Lung (tissue), 11 donors: ENCODE measurements at regions not wholly inside any gene's neighbourhood (a gene's known extent, or its start where the extent isn't known, plus 50 kb on each side); places are given as distances from the start of the nearest gene placed in this dataset.

Experiments
- ATAC-seq: fragments of 200-7000 bp; cut with Tn5 transposase; one replicate; pipeline ENCODE4 v1.9.1; 2020; ENCODE audit warnings: moderate number of reproducible peaks; ENCODE audit not compliant: insufficient read depth, low FRiP score
- DNase-seq, 3 donors: peaks; one replicate each; pipeline ENCODE4 v3.0.0-alpha.2; 2013 to 2017
- H3K27ac ChIP-seq, 2 donors: one replicate each; pipeline ENCODE4 v1.5.1; 2013; ENCODE audit warnings: mild to moderate bottlenecking in 2 of 2, moderate library complexity in 2 of 2, control low read depth in 1 of 2, inconsistent platforms in 1 of 2, low read depth in 1 of 2, low read length in 1 of 2
- H3K27me3 ChIP-seq, 3 donors: one replicate each; pipeline ENCODE4 v1.5.1; 2013; ENCODE audit warnings: low read length in 2 of 3; ENCODE audit not compliant: control insufficient read depth in 3 of 3, insufficient read depth in 3 of 3
- H3K36me3 ChIP-seq, 4 donors: one replicate each; pipeline ENCODE4 v1.5.1; 2013; ENCODE audit warnings: low read length in 4 of 4, mild to moderate bottlenecking in 1 of 4, moderate library complexity in 1 of 4; ENCODE audit not compliant: control insufficient read depth in 4 of 4, insufficient read depth in 4 of 4
- H3K4me1 ChIP-seq, 5 donors: one replicate each; pipeline ENCODE4 v1.5.1; 2013; ENCODE audit warnings: low read length in 5 of 5, mild to moderate bottlenecking in 2 of 5, moderate library complexity in 1 of 5; ENCODE audit not compliant: control insufficient read depth in 5 of 5, insufficient read depth in 5 of 5
- H3K4me3 ChIP-seq: one replicate; pipeline ENCODE4 v1.5.1; 2013; ENCODE audit warnings: mild to moderate bottlenecking, control low read depth, moderate library complexity
- H3K9ac ChIP-seq, 2 donors: one replicate each; pipeline ENCODE4 v1.5.1; 2013; ENCODE audit warnings: low read length in 2 of 2, control low read depth in 1 of 2; ENCODE audit not compliant: insufficient read depth in 1 of 2
- H3K9me3 ChIP-seq, 4 donors: one replicate each; pipeline ENCODE4 v1.5.1; 2013; ENCODE audit warnings: low read length in 3 of 4, mild to moderate bottlenecking in 1 of 4, moderate library complexity in 1 of 4; ENCODE audit not compliant: control insufficient read depth in 4 of 4, insufficient read depth in 3 of 4
- CTCF ChIP-seq: IDR thresholded peaks from 2 replicates; pipeline ENCODE4 v1.5.1; 2012; ENCODE audit warnings: mild to moderate bottlenecking; ENCODE audit errors: control extremely low read depth, extremely low read depth
- WGBS, 2 donors: extraction: QIAGEN DNeasy Blood & Tissue Kit; methylation state at CpG; one replicate each; pipeline ENCODE4 v1.1.7; 2013; 5-methylcytosine and 5-hydroxymethylcytosine counted together
- donor health status: control.
- donor health status: control.
- donor health status: Bipolar disorder and iron deficiency.
- donor health status: healthy.
- donor health status: DM: yes; HTN: yes; CAD: no.

GRCh38 chrY:7815921-7816320 lies 904.4 kb upstream of the AMELY start:
- no peaks in the 10 kb centered on the region for H3K27me3 ChIP-seq
- no peak overlapping the region for H3K4me3 ChIP-seq
- ATAC-seq, result no peak
- TF ChIP-seq CTCF, result no peak
- H3K9ac ChIP-seq, result no peak overlapping the region
- no peak overlapping the region for H3K27ac ChIP-seq
- no peak for DNase-seq
- no peaks in the 10 kb centered on the region for H3K36me3 ChIP-seq
- no peaks in the 10 kb centered on the region for H3K4me1 ChIP-seq
- no peaks in the 10 kb centered on the region for H3K9me3 ChIP-seq

GRCh38 chrY:7815285-7815684 lies 903.7 kb upstream of the AMELY start:
- Histone ChIP-seq H3K4me1 (no peaks in the 10 kb centered on the region), H3K4me3 (no peak overlapping the region), H3K9ac (no peak overlapping the region), H3K27ac (no peak overlapping the region), H3K36me3 (no peaks in the 10 kb centered on the region), H3K9me3 (no peaks in the 10 kb centered on the region), H3K27me3 (no peaks in the 10 kb centered on the region)
- TF ChIP-seq CTCF, result no peak
- no peak for ATAC-seq
- no peak for DNase-seq
- WGBS, 2 donors, result 100% methylated on average over 1 of the region's 1 CpG; no CpG with 5 or more reads in 1 of the 2 donors

DNA sequence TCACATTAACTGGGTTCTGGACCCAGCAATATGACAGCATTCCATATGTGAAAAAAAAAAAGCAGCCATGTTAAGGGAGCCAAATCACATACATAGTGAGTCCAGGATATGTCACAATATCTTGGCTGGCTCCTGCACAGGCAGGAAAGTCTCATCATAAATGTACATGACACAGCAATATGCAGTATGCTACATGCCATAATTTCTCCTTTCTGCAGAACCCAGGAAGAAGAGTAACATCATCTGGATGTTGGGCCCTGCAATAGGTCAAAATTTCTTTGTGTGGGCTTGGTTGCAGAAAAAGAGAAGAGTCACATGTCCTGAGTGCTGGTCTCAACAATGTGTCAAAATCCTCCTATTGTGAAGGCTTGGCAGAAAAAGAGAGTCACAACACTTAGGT lies 902.8 kb upstream of the AMELY start:
- TF ChIP-seq CTCF, result no peak
- H3K9me3 ChIP-seq, result no peaks in the 10 kb centered on the region
- DNase-seq (peak in 1 of 3 donors; percentile 28), ATAC-seq (no peak)
- H3K36me3 ChIP-seq, result no peaks in the 10 kb centered on the region
- H3K4me1 ChIP-seq, result no peaks in the 10 kb centered on the region
- H3K9ac ChIP-seq, result no peak overlapping the region
- no peaks in the 10 kb centered on the region for H3K27me3 ChIP-seq
- H3K27ac ChIP-seq, result no peak overlapping the region
- H3K4me3 ChIP-seq, result no peak overlapping the region

GRCh38 chrY:7810359-7810758 lies 898.8 kb upstream of the AMELY start:
- Histone ChIP-seq H3K4me1 (no peaks in the 10 kb centered on the region), H3K36me3 (no peaks in the 10 kb centered on the region), H3K27ac (no peak overlapping the region), H3K9ac (no peak overlapping the region), H3K9me3 (no peaks in the 10 kb centered on the region), H3K27me3 (no peaks in the 10 kb centered on the region), H3K4me3 (no peak overlapping the region)
- ATAC-seq, result no peak
- DNase-seq, result no peak
- WGBS, 2 donors, result 11% methylated on average over 1 of the region's 1 CpG; no CpG with 5 or more reads in 1 of the 2 donors
- no peak for TF ChIP-seq CTCF
